ENCODE measurements at regions not wholly inside any gene's neighbourhood (a gene's known extent, or its start where the extent isn't known, plus 50 kb on each side); places are given as distances from the start of the nearest gene placed in this dataset.

DNA sequence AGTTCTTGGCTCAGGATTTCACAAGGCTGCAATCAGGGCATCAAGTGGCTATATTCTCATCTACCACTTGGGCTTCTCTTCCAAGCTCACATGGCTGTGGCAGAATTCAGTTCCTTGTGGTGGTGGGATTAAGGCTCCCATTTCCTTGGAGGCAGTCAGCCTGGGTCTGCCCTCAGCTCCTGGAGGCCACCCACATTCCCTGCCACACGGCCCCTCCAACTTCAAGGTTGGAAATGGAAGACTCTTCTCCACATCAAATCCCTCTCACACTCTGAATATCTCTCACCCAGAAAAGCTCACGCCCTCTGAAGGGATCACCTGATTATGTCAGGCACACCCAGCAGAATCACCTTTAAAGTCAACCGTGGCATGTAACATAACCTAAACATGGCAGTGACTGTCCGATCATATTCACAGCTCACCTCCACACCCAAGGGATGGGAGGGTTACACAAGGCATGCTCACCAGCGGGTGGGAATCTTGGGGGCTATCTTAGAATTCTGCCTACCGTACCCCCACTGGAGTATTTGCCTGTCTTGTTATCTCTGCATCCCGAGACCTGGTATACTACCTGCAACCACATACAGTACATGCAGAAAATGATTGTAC is 256.2 kb upstream of the KLHL29 start:
- no peak for DNase-seq

DNA sequence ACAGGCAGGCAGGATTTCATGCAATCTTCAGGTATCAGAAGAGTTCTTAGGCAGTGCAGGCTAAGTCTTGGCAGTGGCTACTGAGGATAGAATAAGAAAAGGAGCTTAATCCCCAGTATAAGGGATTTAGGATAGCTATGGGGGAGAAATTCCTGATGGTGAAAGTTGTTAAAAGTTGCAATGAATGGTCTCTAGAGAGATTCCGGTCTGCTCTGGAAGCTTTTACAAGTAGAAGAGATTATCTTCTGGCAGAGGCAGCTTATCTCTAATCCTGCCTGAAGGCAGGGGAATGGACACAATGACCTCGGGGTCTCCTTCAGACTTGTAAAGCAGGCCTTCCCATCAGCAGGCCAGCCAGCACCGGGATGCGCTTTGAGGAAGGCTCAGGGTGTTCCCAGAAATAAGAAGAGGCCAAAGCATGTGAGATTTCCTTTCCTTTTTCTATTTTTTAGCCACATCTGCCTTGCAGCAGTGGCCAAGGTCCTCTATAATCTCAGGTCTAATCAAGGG is 253.9 kb upstream of the KLHL29 start:
- DNase-seq: no peak

DNA sequence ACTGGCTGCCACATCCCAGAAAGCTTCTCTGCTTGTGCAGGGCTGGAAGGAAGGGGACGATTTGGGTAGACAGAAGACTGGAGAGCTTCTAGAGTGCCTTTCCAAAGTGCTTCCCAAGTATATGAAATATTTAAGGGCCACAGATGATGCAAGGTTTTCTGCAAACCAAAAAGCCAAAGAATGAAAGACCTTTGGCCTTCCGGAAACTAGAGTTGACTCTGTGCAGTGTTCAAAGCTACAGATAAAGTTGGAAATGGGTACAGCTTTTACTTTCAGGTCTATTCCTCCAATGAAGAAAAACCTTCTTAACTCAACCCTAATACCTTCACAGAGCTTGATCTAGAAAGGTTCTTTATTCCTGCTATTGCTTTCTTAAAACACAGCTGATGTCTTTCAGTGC is 253.0 kb upstream of the KLHL29 start:
- DNase-seq: no peak

- DNase-seq: no peak
Measured at GRCh38 chr2:23132823-23133595, 252.0 kb upstream of the KLHL29 start.

- DNase-seq: no peak
Measured at GRCh38 chr2:23134726-23135125, 250.3 kb upstream of the KLHL29 start.

DNA sequence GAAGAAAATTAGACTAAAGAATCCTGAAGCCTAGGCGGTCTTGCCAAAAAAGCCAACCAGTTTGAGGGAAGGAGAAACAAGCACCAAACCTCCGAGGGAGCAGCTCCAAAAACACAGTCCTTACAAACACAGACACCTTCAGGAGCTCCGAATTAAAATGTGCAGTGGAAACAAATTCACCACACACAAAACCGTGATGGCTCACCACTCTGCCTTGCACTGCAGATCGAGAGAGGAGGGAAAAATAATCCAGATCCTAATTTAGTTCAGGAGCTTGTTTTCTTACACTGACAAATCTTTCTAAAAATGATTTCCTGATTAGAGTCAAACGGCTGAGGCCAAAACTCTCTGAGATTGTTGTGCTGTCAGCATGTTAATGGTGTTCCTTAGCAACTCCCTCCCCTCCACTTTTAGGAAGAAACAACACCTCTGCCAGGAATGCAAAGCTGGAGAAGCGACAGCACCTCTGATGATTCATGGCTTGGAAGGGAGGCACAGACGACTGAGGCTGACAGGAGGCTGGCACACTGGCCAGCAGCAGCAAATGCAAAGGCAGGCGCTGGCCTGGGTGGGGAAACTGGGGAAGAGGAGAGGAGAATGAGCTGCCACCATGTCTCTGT is 249.4 kb upstream of the KLHL29 start:
- DNase-seq: no peak

DNA sequence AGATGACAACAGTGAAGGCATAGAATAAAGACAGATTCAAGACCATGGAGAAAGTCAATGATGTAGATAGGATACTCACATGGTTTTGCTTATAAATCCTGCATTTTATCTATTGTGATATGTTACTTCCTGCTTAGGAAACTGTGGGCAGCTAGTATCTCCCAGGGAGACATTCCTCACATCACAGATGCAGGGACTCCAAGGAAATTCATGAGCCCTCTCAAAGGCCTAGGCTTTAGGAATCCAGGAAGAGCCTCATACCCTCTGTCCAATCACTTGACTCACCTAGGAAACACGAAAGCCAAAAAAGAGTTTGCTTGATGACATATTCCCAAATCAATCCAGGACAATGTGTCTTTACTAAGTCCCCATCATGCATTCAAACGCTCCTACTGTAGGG is 247.8 kb upstream of the KLHL29 start:
- no peak for DNase-seq

GRCh38 chr2:23138701-23139100 is 246.3 kb upstream of the KLHL29 start:
- DNase-seq: no peak

GRCh38 chr2:23145460-23145859 is 239.5 kb upstream of the KLHL29 start:
- DNase-seq: no peak

- no peak for DNase-seq
Measured at GRCh38 chr2:23146011-23146410, 239.0 kb upstream of the KLHL29 start.

- DNase-seq: no peak
Measured at GRCh38 chr2:23148342-23148741, 236.6 kb upstream of the KLHL29 start.

GRCh38 chr2:23149777-23150176 is 235.2 kb upstream of the KLHL29 start:
- DNase-seq: no peak

GRCh38 chr2:23153484-23153883 is 231.5 kb upstream of the KLHL29 start:
- DNase-seq: no peak

DNA sequence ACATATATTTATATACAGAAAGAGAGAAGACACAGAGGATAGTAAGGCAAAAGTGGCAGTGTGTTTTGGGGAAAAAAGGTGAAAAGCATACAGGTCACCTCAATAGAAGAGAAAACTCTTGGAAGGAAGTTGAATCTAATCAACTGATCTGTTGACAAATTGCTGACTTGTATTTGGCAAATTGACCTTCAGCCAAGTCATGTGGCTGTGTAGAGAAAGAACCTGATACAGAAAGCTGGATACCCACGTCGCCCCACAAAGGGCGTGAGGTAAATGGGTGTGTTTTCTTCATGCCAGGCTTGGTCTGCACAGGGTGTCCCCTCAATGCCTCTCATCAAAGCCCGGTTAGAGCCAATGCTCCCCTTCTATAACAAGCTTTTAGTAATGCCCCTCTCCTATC is 230.0 kb upstream of the KLHL29 start:
- DNase-seq: no peak

DNA sequence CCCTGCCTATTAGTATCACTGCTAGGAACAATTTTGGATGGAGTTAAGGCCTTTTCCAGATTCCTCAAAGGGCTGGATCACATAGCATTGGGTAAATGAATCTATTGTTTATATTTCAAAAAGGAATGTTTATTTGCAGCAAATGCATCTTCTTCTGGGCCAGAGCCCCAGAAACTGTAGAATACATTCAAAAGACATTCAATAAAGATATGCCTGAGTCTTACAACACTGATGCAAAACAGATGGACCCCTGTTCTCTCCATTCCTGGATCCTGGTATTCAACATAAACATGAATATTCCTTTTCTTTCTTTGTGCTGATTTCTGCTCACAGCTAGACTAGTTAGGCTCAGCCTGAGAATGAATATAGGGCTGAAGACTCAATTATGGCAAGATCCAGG is 227.2 kb upstream of the KLHL29 start:
- no peak for DNase-seq

DNA sequence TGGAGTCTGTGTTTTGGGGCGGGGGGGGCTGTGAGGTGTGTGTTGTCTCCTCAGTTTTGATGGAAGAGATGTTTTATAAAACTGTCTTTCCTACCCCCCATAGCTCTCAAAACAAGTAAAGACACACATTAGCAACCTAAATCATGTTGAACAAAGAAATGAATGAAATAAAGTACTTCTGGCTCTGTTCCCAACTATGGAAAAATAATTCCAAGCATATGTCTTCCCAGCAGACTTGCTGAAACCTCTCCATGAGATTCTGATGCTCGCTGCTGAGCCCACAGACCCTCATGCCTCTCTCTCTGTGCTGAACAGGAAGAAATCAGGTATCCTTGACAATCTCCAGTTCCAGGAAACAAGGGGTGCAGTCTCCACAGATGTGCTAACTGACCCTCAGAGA is 226.7 kb upstream of the KLHL29 start:
- DNase-seq: no peak

DNA sequence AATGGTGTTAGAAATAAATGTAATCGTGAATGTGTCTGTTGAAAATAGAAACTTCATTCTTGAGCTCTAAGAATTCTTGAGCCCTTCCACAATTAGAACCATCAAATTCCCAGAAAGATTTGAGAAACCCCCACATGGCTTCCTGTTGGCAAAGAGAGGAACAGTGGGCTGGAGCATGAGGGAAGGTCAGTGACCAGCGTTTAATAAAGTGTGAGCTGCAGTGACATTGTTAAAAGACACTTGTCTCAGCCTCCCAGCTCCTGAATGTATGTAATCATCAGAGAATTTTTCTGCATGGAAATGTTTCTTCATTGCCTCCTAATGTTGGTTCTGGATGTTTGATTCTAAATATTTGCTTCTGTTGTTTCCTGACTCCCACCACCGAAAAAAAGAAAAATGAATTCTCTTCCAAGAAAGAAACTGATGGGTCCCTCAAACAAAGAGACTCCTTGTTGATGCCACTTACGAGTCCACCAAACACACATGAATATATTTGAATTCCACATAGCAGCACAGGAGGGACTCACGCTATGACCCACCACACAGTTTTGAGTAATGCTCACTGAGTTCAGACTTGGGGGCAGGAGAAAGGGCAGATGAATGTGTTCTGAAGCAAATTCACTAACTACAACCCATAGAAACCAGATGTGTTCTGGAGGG is 225.1 kb upstream of the KLHL29 start:
- no peak for DNase-seq

DNA sequence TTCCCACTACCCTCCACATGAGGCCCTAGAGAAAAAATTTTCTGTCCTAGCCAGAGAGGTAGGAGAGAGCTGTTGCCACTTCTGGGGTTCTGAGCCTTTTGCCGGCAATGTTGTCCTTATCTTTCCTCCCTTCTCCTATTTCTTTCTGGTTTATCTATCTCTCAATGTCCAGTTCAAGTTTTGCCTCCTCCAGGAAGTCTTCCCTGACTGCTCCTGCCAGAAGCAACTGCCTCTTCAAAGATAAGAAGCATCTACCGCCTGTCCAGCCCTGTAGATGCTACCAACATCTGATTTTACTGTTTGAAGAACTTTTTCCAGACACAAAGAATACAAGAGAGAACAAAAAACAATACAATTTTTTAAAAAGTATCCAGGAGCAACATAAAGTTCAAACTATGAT is 220.8 kb upstream of the KLHL29 start:
- DNase-seq: no peak

GRCh38 chr2:23169896-23170295 is 215.1 kb upstream of the KLHL29 start:
- DNase-seq: no peak

- DNase-seq: no peak
Measured at GRCh38 chr2:23171108-23171507, 213.9 kb upstream of the KLHL29 start.

DNA sequence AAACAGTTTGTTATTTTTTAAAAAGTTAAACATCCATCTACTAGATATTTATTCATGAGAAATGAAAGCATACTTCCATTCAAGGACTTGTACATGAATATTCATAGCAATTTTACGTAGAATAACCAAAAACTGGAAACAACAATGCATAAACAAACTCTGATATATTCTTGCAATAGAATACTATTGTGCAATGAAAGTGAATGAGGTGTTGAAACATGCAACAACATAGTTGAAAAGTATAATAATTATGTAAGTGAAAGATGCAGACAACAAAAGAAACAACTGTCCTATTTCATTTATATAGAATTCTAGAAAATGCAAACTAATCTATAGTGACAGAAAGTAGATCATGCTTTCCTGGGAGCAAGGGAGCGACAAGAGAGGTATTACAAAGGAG is 206.6 kb upstream of the KLHL29 start:
- no peak for DNase-seq

- no peak for DNase-seq
Measured at GRCh38 chr2:23183733-23184132, 201.2 kb upstream of the KLHL29 start.

- DNase-seq: no peak
Measured at GRCh38 chr2:23198316-23199114, 186.5 kb upstream of the KLHL29 start.

Measured in cerebellar nuclear complex (tissue), 1 donor.